Ovary (tissue), 3 donors: ENCODE measurements at regions not wholly inside any gene's neighbourhood (a gene's known extent, or its start where the extent isn't known, plus 50 kb on each side); places are given as distances from the start of the nearest gene placed in this dataset.

Experiments used
- POLR2A ChIP-seq: fragments of 450-650 bp; IDR thresholded peaks from one replicate; pipeline ENCODE4 v1.6.1; 2017; ENCODE audit warnings: antibody characterized with exemption, mild to moderate bottlenecking, moderate library complexity
- TF ChIP-seq, protein P1 (sequence below), 3 donors: fragments of 450-650 bp in 2 of 3; fragments of 200-600 bp in 1 of 3; IDR thresholded peaks; one replicate each; pipeline versions ENCODE4 v1.5.1 to v1.8.0; 2016 to 2022; ENCODE audit warnings: antibody characterized with exemption in 3 of 3, mild to moderate bottlenecking in 1 of 3
- donor health status: DM: no; HTN: no; CAD: no.

DNA sequence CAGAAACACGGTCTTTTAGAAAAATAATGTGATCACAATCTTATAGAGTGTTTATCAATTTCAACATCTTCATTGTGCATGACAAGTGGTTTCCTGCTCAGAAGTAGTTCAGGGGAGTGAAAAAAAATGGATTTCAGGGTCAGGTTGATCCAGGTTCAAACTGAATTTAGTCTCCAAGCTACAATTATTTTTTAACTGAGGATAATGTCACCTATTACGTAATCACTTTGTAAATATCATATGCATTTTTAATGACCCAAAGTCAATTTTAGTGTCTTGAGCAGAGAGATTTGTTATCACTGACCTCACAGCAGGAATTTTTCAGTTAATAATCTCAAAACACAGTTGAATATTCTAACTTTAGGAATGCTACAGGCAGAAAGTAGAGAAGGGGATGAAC lies 627.2 kb upstream of the LUZP2 start:
- TF ChIP-seq, protein P1, sequence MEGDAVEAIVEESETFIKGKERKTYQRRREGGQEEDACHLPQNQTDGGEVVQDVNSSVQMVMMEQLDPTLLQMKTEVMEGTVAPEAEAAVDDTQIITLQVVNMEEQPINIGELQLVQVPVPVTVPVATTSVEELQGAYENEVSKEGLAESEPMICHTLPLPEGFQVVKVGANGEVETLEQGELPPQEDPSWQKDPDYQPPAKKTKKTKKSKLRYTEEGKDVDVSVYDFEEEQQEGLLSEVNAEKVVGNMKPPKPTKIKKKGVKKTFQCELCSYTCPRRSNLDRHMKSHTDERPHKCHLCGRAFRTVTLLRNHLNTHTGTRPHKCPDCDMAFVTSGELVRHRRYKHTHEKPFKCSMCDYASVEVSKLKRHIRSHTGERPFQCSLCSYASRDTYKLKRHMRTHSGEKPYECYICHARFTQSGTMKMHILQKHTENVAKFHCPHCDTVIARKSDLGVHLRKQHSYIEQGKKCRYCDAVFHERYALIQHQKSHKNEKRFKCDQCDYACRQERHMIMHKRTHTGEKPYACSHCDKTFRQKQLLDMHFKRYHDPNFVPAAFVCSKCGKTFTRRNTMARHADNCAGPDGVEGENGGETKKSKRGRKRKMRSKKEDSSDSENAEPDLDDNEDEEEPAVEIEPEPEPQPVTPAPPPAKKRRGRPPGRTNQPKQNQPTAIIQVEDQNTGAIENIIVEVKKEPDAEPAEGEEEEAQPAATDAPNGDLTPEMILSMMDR (IDR thresholded peaks at IDR 0.05), result no peak
- no peak for TF ChIP-seq POLR2A
